Memory B cell (primary cell): ENCODE measurements at regions not wholly inside any gene's neighbourhood (a gene's known extent, or its start where the extent isn't known, plus 50 kb on each side); places are given as distances from the start of the nearest gene placed in this dataset.

Source experiments
- ATAC-seq: fragments of 150-1000 bp; cut with Tn5 transposase; 2 replicates; pipeline ENCODE4 v1.10.0; 2021; ENCODE audit warnings: low read depth, mild to moderate bottlenecking, moderate library complexity
- DNase-seq, 2 donors: peaks; one replicate each; pipeline ENCODE4 v3.0.0; 2022; ENCODE audit warnings: low spot score in 2 of 2
- H3K27ac Mint-ChIP-seq: one replicate; pipeline ENCODE4 v1.8.0; 2022; ENCODE audit warnings: mild to moderate bottlenecking, moderate library complexity, mixed read lengths
- H3K27me3 Mint-ChIP-seq: one replicate; pipeline ENCODE4 v1.8.0; 2022; ENCODE audit warnings: mixed read lengths
- H3K36me3 Mint-ChIP-seq: one replicate; pipeline ENCODE4 v1.8.0; 2022; ENCODE audit warnings: mild to moderate bottlenecking, mixed read lengths
- H3K4me1 Mint-ChIP-seq: one replicate; pipeline ENCODE4 v1.8.0; 2022; ENCODE audit warnings: mixed read lengths
- H3K4me3 Mint-ChIP-seq: one replicate; pipeline ENCODE4 v1.8.0; 2022; ENCODE audit warnings: mild to moderate bottlenecking, moderate library complexity, mixed read lengths
- H3K9me3 Mint-ChIP-seq: one replicate; pipeline ENCODE4 v1.8.0; 2022; ENCODE audit warnings: mixed read lengths

DNA sequence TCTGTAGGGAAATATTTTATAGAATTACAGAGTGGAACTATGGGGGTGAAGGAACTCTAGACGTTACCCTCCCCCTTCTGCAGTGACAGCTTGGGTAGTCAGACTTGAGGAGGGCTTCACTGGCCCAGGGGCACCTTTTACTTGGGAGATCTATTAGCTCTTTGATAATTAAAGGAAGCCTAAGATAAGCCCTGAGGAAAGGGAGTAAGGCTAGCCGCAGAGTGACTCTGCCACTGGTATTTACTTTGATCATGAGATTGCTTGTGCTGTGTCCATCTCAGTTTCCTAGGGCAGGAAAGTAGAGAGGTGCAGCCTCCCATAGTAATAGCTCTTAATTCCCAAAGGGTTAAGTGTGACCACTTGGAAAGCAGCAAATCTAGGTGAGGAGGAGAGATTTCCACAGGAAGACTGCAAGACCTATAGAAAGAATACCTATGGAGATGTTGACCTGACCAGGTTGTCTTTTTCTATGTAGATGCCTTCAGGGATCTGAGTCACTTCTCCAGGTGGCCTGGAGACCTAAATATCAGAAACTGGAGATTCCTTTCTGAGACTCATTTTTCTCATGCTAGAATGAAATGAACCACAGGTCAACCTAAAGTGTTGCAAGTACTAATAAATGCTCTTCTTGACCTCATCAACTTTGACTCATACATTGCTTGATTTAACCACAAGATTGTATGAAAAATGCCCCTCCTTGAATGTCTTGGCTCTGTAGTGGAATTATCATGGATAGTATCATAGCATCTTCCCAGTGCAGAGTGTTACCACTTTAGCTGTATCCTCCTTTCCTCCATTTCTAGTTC is 447.3 kb upstream of the GHITM start:
- no peak overlapping the region for H3K27ac Mint-ChIP-seq
- no peaks in the 10 kb centered on the region for H3K4me1 Mint-ChIP-seq
- no peak overlapping the region for H3K4me3 Mint-ChIP-seq
- no peaks in the 10 kb centered on the region for H3K27me3 Mint-ChIP-seq
- DNase-seq = no peak
- H3K9me3 Mint-ChIP-seq = no peaks in the 10 kb centered on the region
- ATAC-seq = no peak
- no peaks in the 10 kb centered on the region for H3K36me3 Mint-ChIP-seq

DNA sequence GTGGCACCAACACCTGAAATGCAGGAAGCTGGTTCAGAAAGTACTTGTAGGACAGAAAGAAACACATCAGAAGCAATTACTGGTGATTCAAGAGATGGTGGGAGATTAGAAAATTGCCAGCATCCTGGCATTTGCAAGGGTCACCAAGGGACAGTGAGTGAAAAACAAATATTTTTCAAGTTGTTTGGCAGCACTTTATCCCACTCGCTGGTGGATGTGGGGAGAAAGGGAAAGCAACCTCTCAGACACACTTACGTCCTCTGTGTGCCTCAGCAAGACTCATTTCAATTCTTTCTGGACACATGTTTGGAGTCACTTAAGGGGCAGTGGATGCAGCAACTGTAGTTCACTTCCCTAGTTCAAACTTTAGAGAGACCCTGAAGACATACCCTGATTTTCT is 440.4 kb upstream of the GHITM start:
- no peak for ATAC-seq
- no peak overlapping the region for H3K27ac Mint-ChIP-seq
- no peak for DNase-seq
- H3K4me3 Mint-ChIP-seq = no peak overlapping the region
- no peaks in the 10 kb centered on the region for H3K36me3 Mint-ChIP-seq
- peaks cover 2% of the 10 kb centered on the region for H3K9me3 Mint-ChIP-seq
- no peaks in the 10 kb centered on the region for H3K27me3 Mint-ChIP-seq
- no peaks in the 10 kb centered on the region for H3K4me1 Mint-ChIP-seq

DNA sequence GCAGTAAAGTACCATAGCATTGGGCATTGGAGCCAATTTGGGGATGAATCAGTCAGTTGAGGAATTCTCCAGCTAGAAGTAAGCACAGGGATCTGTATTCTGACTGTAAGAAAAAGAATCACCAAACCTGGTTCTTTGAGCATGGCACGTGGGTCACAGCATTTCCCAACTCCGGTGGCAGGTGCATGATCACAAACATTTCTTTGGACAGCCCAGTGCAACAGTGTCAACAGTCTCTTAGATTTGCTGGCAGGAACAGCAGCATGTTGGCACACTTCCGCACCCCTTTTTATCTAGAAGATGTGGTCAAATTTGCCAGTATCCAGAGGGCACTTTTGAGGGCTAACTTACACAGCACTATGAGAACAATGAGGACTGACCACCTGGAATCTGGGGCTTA is 437.5 kb upstream of the GHITM start:
- H3K27ac Mint-ChIP-seq = no peak overlapping the region
- H3K27me3 Mint-ChIP-seq = no peaks in the 10 kb centered on the region
- no peaks in the 10 kb centered on the region for H3K4me1 Mint-ChIP-seq
- H3K36me3 Mint-ChIP-seq = no peaks in the 10 kb centered on the region
- no peak overlapping the region for H3K4me3 Mint-ChIP-seq
- no peak for DNase-seq
- ATAC-seq = no peak
- H3K9me3 Mint-ChIP-seq = peaks cover 4% of the 10 kb centered on the region

DNA sequence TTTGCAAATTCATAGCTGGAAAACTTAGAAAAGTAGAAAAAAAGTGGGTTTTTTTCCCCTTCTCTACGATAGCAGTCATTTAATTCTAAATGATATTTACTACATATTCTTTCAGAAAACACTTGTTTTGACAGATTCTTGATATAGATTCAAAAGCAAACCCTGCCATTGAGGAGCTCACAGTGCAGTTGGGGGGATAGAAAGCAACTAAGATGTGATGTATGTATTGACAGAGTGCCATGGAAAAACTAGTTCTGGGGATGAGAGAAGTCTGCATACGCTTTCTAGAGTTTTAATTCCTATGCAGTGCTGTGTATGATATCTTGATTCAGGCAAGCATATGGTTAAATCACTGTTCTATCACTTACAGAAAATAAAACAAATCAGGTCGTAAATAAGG is 436.6 kb upstream of the GHITM start:
- Mint-ChIP-seq H3K4me1 (no peaks in the 10 kb centered on the region), H3K9me3 (peaks cover 4% of the 10 kb centered on the region), H3K27ac (no peak overlapping the region), H3K36me3 (no peaks in the 10 kb centered on the region), H3K4me3 (no peak overlapping the region), H3K27me3 (no peaks in the 10 kb centered on the region)
- ATAC-seq (no peak), DNase-seq (no peak)

DNA sequence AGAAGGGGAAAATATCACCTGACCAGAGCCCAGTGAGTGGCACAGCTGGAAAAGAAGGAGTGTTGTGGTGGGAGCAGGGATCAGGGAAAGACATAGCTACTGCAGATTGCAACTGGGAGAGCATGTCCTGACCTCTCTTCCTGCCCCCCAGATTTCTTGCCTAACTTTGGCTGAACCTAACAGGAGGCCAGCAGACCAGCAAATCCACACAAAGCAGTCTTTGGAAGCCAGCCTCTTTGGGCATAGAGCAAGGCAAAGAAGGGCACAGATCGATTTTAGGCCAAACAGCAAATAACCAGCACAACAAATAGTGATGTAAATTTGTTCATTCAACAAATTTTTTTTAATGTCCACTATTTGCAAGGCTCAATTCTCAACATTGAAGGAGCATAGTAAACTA is 433.2 kb upstream of the GHITM start:
- Mint-ChIP-seq H3K9me3 (peaks cover 4% of the 10 kb centered on the region), H3K27ac (no peak overlapping the region), H3K36me3 (no peaks in the 10 kb centered on the region), H3K27me3 (no peaks in the 10 kb centered on the region), H3K4me3 (no peak overlapping the region), H3K4me1 (no peaks in the 10 kb centered on the region)
- DNase-seq (no peak), ATAC-seq (no peak)

DNA sequence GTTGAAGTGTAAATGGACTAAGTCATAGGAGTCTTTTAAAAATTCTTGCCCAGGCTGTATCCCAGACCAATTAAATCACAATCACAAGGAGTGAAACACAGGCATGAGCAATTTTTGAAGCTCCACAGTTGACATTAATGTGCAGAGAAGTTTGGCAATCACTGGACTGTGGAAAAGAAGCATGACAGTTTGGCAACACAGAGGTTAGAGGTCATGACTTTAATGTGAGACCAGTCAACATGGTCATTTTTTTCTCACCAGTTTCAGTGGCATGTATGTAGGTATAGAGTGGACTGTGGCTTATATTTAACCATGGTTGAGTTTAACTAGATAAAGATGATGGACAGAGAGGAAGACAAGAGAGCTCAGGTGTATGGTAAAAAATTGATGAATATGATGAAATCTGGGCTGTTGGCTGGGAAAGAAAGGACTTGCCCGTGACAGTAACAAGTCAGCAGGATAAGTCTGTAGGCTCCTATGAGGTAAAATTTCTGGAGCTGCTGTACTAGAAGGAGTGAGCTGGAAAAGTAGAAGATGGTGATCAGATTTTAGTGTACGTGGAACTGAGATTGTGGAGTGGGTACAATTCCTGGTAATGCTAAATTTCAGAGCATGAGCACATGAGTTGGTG is 432.2 kb upstream of the GHITM start:
- DNase-seq = no peak
- no peak for ATAC-seq
- H3K9me3 Mint-ChIP-seq = peaks cover 2% of the 10 kb centered on the region
- no peaks in the 10 kb centered on the region for H3K27me3 Mint-ChIP-seq
- no peak overlapping the region for H3K4me3 Mint-ChIP-seq
- no peaks in the 10 kb centered on the region for H3K4me1 Mint-ChIP-seq
- H3K36me3 Mint-ChIP-seq = no peaks in the 10 kb centered on the region
- H3K27ac Mint-ChIP-seq = no peak overlapping the region

DNA sequence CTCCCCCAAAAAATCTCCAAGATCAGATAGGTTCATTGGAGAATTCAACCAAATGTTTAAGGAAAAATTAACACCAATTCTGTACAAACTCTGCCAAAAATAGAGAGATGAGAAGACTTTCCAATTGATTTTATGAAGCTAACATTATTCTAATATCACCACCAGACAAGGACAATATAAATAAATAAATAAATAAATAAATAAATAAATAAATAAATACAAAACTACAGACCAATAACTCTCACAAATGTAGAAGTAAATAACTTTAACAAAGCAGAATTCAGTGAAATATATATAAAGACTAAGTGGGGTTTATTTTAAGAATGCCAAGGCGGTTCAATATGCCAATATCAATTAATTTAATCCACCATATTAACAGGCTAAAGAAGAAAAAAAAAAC is 425.9 kb upstream of the GHITM start:
- no peaks in the 10 kb centered on the region for H3K27me3 Mint-ChIP-seq
- H3K4me1 Mint-ChIP-seq = no peaks in the 10 kb centered on the region
- DNase-seq (no peak), ATAC-seq (no peak)
- H3K9me3 Mint-ChIP-seq = no peaks in the 10 kb centered on the region
- no peak overlapping the region for H3K4me3 Mint-ChIP-seq
- H3K27ac Mint-ChIP-seq = no peak overlapping the region
- H3K36me3 Mint-ChIP-seq = no peaks in the 10 kb centered on the region

DNA sequence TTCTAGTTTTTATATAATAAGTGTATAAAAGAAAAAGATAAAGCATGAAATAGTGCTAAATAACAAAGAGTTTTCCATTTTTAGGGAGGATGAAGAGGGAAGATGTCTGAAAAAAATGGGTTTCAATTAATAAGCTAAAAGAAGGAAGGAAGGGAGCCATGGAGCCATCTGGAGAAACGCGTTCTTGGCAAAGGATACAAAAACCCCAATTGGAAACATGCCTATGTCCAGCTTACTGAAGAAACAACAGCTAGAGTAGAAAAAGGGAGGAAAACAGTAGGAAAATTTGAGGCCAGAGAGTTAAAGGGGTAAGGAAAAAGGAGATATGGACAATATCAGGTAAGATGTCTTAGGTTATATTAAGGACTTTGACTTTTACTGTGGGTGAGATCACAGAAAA is 416.2 kb upstream of the GHITM start:
- Mint-ChIP-seq H3K36me3 (no peaks in the 10 kb centered on the region), H3K4me3 (no peak overlapping the region), H3K9me3 (no peaks in the 10 kb centered on the region), H3K27ac (no peak overlapping the region), H3K4me1 (no peaks in the 10 kb centered on the region), H3K27me3 (no peaks in the 10 kb centered on the region)
- no peak for DNase-seq
- no peak for ATAC-seq

DNA sequence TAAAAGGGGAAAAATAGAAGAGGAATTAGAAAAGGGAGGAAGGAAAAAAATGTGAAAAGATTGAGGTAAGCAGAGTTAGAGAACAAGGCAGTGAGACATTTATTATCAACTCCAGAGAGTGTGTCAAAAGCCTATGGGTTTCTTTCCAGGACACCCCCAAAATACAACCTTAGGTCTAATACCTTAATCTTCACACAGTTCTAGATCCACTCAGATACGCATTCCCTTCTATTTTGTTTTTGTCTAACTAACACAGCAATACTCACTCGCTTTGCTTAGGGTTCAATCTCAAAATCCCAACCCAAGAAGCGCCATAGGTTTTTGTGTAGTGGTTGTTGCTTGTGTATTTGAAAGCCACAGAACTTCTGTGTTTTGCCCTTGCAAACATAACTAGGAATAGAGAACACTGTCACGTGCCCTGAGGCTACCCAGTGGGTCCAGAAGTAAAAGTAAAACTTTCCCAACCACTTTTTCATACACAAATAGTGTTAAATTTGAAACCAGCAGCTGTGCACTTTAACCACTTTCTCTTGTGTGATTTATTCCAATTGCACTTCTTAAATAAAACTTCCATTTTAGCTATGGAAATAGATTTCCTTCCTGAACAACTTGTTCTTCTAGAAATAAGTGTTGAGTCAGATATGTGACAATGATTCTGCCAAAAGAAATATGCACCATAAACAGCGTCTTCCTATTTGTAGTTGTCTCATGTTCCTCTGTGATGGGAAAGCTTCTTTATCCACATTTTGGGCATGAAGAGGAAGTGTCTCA is 414.7 kb upstream of the GHITM start:
- Mint-ChIP-seq H3K4me3 (no peak overlapping the region), H3K9me3 (no peaks in the 10 kb centered on the region), H3K4me1 (no peaks in the 10 kb centered on the region), H3K27me3 (no peaks in the 10 kb centered on the region), H3K36me3 (no peaks in the 10 kb centered on the region), H3K27ac (no peak overlapping the region)
- ATAC-seq (no peak), DNase-seq (no peak)

DNA sequence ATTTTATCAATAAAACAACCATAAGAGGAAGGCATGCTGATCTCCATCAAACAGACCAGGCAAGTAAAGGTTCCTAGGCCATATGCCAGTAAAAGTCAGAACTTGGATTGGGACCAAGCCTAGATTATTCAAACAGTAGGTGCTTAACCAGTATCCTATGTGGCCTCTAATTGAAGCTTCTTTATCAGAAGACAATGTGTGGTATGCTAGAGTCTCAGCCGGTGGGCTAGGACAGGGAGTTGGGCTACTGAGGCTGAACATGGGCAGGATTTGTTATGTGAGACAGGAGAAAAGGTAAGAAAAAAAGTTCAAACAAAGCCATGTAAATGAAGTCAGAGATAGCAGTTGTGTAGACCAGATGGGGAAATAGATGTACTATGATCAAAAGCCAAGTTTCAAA is 413.7 kb upstream of the GHITM start:
- no peak for DNase-seq
- no peak for ATAC-seq

DNA sequence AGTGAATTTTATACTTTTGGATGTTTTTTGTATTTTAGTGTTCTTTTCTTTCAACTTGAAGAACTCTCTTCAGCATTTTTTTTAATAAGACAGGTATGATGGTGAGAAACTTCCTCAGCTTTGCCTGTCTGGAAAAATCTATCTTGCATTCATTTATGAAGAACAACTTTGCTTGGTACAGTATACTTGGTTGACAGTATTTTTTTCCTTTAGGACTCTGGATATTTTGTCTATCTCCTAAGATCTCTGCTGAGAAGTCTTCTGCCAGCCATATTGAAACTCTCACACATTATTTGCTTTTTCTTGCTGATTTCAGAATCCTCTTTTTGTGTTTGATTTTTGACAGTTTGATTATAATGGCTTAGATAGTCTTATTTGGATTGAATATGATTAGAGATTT is 405.0 kb upstream of the GHITM start:
- ATAC-seq (no peak), DNase-seq (no peak)
- Mint-ChIP-seq H3K27ac (no peak overlapping the region), H3K27me3 (no peaks in the 10 kb centered on the region), H3K9me3 (peaks cover 15% of the 10 kb centered on the region), H3K4me3 (no peak overlapping the region), H3K4me1 (no peaks in the 10 kb centered on the region), H3K36me3 (no peaks in the 10 kb centered on the region)

More for the DNA sequence above, 413.7 kb upstream of the GHITM start:
- Mint-ChIP-seq H3K36me3 (no peaks in the 10 kb centered on the region), H3K9me3 (no peaks in the 10 kb centered on the region), H3K4me3 (no peak overlapping the region), H3K27ac (no peak overlapping the region), H3K4me1 (no peaks in the 10 kb centered on the region), H3K27me3 (no peaks in the 10 kb centered on the region)

DNA sequence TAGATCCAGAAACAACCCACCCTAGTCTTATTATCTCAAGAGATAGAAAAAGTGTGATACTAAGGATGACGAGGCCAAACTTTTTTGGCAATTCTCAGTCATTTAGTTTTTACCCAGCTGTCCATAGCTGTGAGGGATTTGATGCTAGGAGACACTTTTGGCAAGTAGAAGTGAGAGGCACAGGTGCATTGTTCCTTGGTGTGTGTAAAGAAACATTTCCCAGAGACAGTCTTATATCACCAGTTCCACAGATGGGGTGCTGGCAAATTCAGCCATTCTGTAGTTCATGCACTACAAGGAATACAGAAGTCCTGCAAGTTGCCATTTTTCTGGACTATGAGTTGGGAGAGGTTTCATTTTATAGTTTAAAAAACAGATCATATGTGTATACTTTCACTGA is 403.3 kb upstream of the GHITM start:
- Mint-ChIP-seq H3K4me1 (no peaks in the 10 kb centered on the region), H3K9me3 (peaks cover 15% of the 10 kb centered on the region), H3K27me3 (no peaks in the 10 kb centered on the region), H3K27ac (no peak overlapping the region), H3K4me3 (no peak overlapping the region), H3K36me3 (no peaks in the 10 kb centered on the region)
- DNase-seq (no peak), ATAC-seq (no peak)

DNA sequence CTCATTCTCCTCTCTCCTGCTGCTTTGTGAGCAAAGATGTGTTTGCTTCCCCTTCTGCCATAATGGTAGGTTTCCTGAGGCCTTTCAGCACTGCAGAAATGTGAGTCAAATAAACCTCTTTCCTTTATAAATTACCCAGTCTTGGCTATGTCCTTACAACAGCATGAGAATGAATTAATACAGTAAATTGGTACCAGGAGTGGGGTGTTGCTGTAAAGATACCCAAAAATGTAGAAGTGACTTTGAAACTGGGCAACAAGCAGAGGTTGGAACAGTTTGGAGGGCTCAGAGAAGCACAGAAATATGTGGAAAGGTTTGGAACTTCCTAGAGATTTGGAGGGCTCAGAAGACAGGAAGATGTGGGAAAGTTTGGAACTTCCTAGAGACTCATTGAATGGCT is 388.7 kb upstream of the GHITM start:
- ATAC-seq (no peak), DNase-seq (no peak)
- no peaks in the 10 kb centered on the region for H3K4me1 Mint-ChIP-seq
- H3K36me3 Mint-ChIP-seq = no peaks in the 10 kb centered on the region
- H3K27ac Mint-ChIP-seq = no peak overlapping the region
- H3K9me3 Mint-ChIP-seq = peaks cover 19% of the 10 kb centered on the region
- H3K4me3 Mint-ChIP-seq = no peak overlapping the region
- no peaks in the 10 kb centered on the region for H3K27me3 Mint-ChIP-seq

DNA sequence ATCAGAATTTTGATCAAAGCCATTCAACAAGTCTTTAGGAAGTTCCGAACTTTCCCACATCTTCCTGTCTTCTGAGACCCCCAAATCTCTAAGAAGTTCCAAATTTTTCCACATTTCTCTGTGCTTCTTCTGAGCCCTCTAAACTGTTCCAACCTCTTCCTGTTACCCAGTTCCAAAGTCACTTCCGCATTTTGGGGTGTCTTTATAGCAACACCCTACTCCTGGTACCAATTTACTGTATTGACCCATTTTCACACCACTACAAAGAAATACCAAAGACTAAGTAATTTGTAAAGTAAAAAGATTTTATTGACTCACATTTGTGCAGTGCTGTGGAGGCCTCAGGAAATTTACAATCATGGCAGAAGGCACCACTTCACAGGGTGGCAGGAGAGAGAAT is 385.8 kb upstream of the GHITM start:
- no peak overlapping the region for H3K4me3 Mint-ChIP-seq
- no peak overlapping the region for H3K27ac Mint-ChIP-seq
- peaks cover 21% of the 10 kb centered on the region for H3K9me3 Mint-ChIP-seq
- no peaks in the 10 kb centered on the region for H3K27me3 Mint-ChIP-seq
- H3K36me3 Mint-ChIP-seq = no peaks in the 10 kb centered on the region
- ATAC-seq (no peak), DNase-seq (no peak)
- no peaks in the 10 kb centered on the region for H3K4me1 Mint-ChIP-seq
